ENCODE measurements at regions not wholly inside any gene's neighbourhood (a gene's known extent, or its start where the extent isn't known, plus 50 kb on each side); places are given as distances from the start of the nearest gene placed in this dataset.

GRCh38 chr9:108024604-108025003, 535.0 kb upstream of the KLF4 start:
- TF ChIP-seq, protein P1, sequence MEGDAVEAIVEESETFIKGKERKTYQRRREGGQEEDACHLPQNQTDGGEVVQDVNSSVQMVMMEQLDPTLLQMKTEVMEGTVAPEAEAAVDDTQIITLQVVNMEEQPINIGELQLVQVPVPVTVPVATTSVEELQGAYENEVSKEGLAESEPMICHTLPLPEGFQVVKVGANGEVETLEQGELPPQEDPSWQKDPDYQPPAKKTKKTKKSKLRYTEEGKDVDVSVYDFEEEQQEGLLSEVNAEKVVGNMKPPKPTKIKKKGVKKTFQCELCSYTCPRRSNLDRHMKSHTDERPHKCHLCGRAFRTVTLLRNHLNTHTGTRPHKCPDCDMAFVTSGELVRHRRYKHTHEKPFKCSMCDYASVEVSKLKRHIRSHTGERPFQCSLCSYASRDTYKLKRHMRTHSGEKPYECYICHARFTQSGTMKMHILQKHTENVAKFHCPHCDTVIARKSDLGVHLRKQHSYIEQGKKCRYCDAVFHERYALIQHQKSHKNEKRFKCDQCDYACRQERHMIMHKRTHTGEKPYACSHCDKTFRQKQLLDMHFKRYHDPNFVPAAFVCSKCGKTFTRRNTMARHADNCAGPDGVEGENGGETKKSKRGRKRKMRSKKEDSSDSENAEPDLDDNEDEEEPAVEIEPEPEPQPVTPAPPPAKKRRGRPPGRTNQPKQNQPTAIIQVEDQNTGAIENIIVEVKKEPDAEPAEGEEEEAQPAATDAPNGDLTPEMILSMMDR (IDR thresholded peaks at IDR 0.05): no peak
- ATAC-seq (ENCODE audit: low FRiP score): no peak
- DNase-seq (ENCODE audit: low spot score): no peak

DNA sequence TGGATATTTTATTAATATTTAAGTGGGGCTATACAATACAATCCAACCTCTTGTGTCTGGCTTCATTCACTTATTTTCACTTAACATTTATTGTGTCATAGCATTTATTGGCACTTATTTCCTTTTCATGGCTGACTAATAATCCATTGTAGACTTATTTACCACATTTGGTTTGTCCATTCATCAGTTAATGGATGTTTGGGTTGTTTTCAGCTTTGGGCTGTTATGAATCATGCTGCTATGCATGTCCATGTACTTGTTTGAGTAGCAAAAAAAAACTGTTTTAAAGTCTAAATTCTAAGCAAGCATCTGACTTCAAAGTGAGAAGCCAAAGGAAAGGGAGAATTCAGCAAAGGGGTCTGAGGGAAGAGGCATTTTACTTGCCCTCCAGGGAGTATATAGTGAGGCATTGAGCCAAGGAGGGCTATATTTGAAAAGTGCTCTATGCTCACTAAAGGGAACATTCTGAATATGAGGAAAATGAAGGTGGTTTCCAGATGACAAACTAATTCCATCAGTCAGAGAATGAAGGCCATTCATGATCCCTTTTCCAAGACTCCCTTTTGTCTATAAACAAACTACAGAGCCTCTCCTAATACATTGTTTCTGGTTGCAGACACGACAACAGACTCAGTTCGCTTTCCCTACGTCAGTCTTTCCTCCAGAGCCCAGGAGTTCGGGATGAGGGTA, 532.8 kb upstream of the KLF4 start:
- DNase-seq (ENCODE audit: low spot score) (no peak), ATAC-seq (ENCODE audit: low FRiP score) (no peak)
- TF ChIP-seq, protein P1 (IDR thresholded peaks at IDR 0.05): no peak

DNA sequence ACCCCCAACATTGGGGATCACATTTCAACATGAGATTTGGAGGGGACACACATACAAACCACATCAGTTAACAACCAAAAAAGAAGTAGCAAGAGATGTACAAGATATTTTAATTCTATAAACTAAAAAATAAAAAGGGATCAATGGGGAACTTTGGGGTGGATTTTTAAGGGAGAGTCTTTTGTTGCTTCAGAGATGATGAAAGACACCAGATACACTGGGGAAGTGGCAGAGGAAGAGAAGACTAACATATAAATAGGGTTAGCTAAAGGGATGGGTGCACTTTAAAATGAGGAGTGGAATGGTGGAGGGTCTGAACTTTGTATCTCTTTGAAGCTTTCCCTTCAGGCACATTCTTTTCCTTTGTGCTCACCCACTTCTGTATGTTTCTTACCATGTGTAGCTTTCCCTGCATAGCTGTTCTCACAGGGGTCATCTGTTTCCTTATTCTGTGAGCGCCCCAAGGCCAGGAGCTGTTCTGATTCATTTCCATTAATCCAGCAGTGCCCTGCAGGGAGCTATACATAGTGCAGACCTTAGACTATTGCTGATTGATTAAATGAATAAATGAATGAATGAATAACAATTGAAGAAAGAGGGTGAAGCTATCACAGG, 531.6 kb upstream of the KLF4 start:
- ATAC-seq (ENCODE audit: low FRiP score) (no peak), DNase-seq (ENCODE audit: low spot score) (no peak)
- TF ChIP-seq, protein P1 (IDR thresholded peaks at IDR 0.05): no peak

DNA sequence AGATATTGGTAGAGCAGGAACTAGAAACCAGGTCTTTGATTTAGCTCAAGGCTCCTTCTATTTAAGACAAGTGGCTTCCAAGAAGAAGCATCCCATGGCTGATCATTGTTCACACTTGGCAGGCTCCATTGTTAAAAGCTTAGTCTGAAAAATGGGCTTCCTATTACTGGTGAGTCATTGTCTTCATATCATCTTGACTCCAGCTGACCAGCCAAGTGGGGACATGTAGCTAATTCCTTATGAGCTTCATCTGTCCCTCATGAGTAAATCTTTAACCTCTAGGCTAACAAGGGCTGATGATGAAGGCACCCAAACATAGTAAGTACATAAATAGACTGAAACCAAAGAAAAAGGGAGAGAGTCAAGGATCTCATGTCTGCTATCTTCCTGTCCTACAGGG, 530.3 kb upstream of the KLF4 start:
- TF ChIP-seq, protein P1 (IDR thresholded peaks at IDR 0.05): no peak
- ATAC-seq (ENCODE audit: low FRiP score): no peak
- DNase-seq (ENCODE audit: low spot score): no peak

GRCh38 chr9:108017671-108018070, 528.1 kb upstream of the KLF4 start:
- ATAC-seq (ENCODE audit: low FRiP score): no peak
- DNase-seq (ENCODE audit: low spot score): no peak
- TF ChIP-seq, protein P1 (IDR thresholded peaks at IDR 0.05): no peak

GRCh38 chr9:108016446-108016845, 526.9 kb upstream of the KLF4 start:
- TF ChIP-seq, protein P1 (IDR thresholded peaks at IDR 0.05): no peak
- ATAC-seq (ENCODE audit: low FRiP score) (no peak), DNase-seq (ENCODE audit: low spot score) (no peak)

DNA sequence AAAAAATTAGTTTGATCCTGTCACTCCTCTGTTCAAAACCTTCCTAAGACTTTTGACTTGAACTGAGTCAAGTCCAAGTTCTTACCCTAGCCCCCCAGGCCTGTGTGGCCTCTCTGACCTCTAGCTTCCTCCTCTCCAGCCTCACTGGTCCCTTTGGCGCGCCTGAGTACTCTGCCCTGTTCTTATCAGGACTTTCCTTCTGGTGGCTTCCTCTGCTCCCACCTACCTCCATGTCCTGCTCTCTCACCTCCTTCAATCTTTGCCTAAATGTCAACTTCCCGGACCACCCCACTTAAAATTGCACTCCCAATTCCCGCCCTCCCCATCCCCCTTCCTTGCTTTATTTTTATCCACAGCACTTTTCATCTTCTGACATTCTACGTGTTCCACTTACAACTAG, 526.1 kb upstream of the KLF4 start:
- DNase-seq (ENCODE audit: low spot score): no peak
- TF ChIP-seq, protein P1 (IDR thresholded peaks at IDR 0.05): no peak
- no peak for ATAC-seq (ENCODE audit: low FRiP score)
